22Rv1 (cell line): ENCODE measurements at regions not wholly inside any gene's neighbourhood (a gene's known extent, or its start where the extent isn't known, plus 50 kb on each side); places are given as distances from the start of the nearest gene placed in this dataset.

Source experiments
- ZFX ChIP-seq: fragments of 450-650 bp; IDR thresholded peaks from 2 replicates; pipeline ENCODE4 v1.6.1; 2017; ENCODE audit warnings: antibody characterized with exemption, borderline replicate concordance
- TF ChIP-seq, protein P1 (sequence below): fragments of 450-650 bp; IDR thresholded peaks from 2 replicates; pipeline ENCODE4 v1.5.1; 2017; ENCODE audit warnings: mild to moderate bottlenecking

DNA sequence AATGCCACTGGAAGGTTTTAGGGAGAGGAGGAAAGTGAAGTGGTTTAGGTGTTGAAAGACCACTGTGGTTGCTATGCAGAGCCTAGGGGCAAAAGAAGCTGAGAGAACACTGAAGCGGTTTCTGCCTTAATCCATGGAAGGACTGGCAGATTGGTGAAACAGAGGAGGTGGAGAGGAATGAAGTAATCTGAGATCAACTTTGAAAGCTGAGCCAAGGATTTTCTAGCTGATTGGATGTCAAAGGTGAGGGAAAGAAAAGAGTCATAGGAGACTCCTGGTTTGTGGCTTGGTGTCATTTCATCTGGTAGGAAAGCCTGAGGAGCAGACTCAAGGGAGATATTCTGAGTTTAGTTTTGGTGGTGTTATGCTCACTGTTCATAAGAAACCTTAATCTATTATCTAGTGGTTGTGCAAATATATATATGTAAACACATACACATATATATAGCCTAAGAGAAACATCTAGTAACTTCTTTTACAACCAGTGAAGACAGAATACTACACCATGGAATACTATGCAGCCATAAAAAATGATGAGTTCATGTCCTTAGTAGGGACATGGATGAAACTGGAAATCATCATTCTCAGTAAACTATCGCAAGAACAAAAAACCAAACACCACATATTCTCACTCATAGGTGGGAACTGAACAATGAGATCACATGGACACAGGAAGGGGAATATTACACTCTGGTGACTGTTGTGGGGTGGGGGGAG lies 134.1 kb upstream of the CREB1 start:
- TF ChIP-seq, protein P1, sequence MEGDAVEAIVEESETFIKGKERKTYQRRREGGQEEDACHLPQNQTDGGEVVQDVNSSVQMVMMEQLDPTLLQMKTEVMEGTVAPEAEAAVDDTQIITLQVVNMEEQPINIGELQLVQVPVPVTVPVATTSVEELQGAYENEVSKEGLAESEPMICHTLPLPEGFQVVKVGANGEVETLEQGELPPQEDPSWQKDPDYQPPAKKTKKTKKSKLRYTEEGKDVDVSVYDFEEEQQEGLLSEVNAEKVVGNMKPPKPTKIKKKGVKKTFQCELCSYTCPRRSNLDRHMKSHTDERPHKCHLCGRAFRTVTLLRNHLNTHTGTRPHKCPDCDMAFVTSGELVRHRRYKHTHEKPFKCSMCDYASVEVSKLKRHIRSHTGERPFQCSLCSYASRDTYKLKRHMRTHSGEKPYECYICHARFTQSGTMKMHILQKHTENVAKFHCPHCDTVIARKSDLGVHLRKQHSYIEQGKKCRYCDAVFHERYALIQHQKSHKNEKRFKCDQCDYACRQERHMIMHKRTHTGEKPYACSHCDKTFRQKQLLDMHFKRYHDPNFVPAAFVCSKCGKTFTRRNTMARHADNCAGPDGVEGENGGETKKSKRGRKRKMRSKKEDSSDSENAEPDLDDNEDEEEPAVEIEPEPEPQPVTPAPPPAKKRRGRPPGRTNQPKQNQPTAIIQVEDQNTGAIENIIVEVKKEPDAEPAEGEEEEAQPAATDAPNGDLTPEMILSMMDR: no peak
- no peak for TF ChIP-seq ZFX
